HG03175 (cell line): ENCODE measurements at regions not wholly inside any gene's neighbourhood (a gene's known extent, or its start where the extent isn't known, plus 50 kb on each side); places are given as distances from the start of the nearest gene placed in this dataset.

Experiments
- ATAC-seq: cut with Tn5 transposase; IDR thresholded peaks from one replicate; pipeline ENCODE4 v1.9.1; 2021; ENCODE audit warnings: mild to moderate bottlenecking, moderate library complexity; ENCODE audit not compliant: unreplicated experiment

DNA sequence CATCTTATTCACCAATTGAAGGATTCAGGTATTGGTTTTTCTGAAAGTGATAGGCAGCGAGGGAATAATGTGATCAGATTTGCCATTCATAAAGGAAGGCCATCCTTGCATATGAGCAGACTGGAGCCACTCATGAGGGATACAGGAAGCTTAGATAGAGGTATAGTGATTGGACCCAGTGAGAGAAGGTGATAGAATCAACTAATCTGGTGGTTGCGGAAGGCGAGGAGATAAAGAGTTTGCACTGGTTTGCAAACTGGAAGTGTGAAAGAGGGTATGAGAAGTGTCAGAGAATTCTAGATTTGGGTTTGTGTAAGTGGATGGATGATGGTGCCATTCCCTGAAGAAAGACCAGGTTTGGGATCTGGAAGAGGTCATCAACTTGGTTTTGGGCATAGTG lies 57.3 kb upstream of the RASGEF1B start:
- no peak for ATAC-seq

- no peak for ATAC-seq
Measured at GRCh38 chr4:81528200-81528599, 56.5 kb upstream of the RASGEF1B start.

DNA sequence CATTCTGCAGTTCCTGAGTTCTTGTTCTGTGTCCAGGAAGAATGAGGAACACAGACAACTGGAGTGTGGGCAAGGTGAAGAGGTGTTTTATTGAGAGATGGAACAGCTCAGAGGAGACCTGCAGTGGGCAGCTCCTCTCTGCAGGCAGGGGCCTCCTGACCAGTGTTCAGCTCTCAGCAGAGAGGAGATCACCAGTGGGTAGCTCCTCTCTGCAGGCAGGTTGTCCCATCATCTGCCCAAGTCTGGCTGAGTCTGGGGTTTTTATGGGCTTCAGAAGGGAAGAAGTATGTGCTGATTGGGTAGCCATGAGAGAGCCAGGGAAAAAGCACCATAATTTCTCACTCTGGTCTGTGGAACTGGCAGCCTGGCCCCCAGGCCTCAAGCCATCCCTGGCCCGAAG lies 56.0 kb upstream of the RASGEF1B start:
- ATAC-seq: no peak

- no peak for ATAC-seq
Measured at GRCh38 chr4:81527115-81527514, 55.4 kb upstream of the RASGEF1B start.

DNA sequence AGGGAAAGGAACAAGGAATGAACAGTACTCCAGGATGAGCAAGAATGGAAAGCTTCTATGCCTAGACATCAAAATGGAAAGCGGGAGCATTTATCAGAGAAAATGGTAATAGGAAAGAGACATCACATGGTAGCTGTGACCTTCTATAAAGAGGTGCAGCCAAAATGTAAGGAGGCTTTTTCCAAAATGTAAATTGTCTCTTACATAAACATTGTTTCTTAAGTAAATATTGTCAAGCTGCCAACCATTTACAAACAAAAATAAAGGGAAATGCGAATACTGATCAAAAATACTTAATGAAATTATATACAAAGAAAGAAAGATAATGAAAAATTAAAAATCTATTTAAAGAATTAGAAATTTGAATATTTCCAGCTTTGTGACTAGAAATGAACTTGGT lies 55.0 kb upstream of the RASGEF1B start:
- no peak for ATAC-seq

DNA sequence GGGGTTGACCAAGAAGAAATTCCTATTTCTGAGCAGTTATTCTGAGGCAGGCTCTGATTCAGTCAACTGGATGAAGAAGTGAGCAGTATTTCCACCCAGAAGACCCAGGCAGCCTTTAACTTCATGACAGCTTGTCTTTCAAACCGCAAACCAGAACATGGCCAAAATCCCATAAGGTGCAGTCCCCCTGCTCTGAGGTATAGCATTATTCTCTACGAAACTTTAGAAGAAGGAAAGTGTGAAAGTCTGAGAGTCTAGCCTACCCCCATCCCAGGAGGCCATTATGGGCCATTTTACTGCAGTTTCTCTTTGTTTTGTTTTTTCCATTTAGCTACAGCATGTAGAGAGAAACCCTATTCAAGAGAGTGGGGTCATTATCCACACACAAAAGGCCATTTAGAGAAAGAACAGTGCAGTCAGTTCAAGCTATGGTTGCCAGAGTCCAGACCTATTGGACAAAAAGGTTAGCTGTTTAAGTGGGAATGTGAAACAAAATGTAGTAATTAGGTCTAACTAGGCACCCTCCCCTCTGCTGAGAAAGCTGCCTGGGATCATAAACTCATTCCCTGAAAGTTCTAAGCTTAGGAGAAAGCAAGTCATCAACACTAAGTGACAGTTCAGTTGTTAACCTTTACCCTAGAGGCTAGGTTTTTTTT lies 52.1 kb upstream of the RASGEF1B start:
- ATAC-seq: no peak

GRCh38 chr4:81522711-81523110 lies 51.0 kb upstream of the RASGEF1B start:
- ATAC-seq: no peak

- ATAC-seq: no peak
Measured at GRCh38 chr4:81521708-81522107, 50.0 kb upstream of the RASGEF1B start.
